GM12878 (cell line): ENCODE measurements at regions not wholly inside any gene's neighbourhood (a gene's known extent, or its start where the extent isn't known, plus 50 kb on each side); places are given as distances from the start of the nearest gene placed in this dataset.

ENCODE experiments used
- ATAC-seq: fragments of 200-7000 bp; cut with Tn5 transposase; 3 replicates; pipeline ENCODE4 v1.9.1; 2020; ENCODE audit warnings: mild to moderate bottlenecking, moderate library complexity
- BruUV-seq: library from RNA; stranded (reverse); fragments of 400-500 nt; replicated peaks from 2 replicates; lab custom pipeline; 2021; lab: Mats Ljungman, UMichigan
- CTCF ChIA-PET: fragments of 300-600 bp; sonication (Branson Sonifier 250); formaldehyde crosslinking; extraction: SDS; loops from one replicate; lab custom pipeline; 2021; ENCODE audit warnings: inconsistent platforms; lab: Yijun Ruan, JAX
- POLR2A ChIA-PET: fragments of 350-600 bp; formaldehyde crosslinking; extraction: SDS; loops from one replicate; lab custom pipeline; 2021; ENCODE audit warnings: inconsistent platforms; lab: Charles Lee
- RAD21 ChIA-PET: fragments of 300-600 bp; sonication (Branson Sonifier 250); formaldehyde crosslinking; loops from one replicate; lab custom pipeline; 2023; ENCODE audit warnings: antibody characterized with exemption; ENCODE audit not compliant: unreplicated experiment; lab: Charles Lee
- SMC1A ChIA-PET: fragments of 300-600 bp; sonication (Branson Sonifier 250); formaldehyde crosslinking; loops from one replicate; lab custom pipeline; 2023; ENCODE audit not compliant: unreplicated experiment, uncharacterized antibody; lab: Charles Lee
- DNase-seq: peaks from one replicate; pipeline ENCODE4 v3.0.0-alpha.2; 2011; ENCODE audit warnings: low read depth, low spot score
- FAIRE-seq: peaks from 3 replicates; lab custom pipeline; 2011; peaks lifted over from hg19 to GRCh38; lab: Jason Lieb, UNC
- H2AFZ ChIP-seq: 2 replicates; pipeline ENCODE4 v1.6.0; 2011; ENCODE audit warnings: low read depth, low read length, control low read depth; ENCODE audit not compliant: control insufficient read depth
- H3K27ac ChIP-seq: 2 replicates; pipeline ENCODE4 v1.5.1; 2011; ENCODE audit warnings: control low read depth; ENCODE audit not compliant: control insufficient read depth, insufficient read depth
- H3K27me3 ChIP-seq, 2 experiments: replicated peaks in 1 of 2; 2 replicates each; pipeline versions ENCODE4 v1.6.0 to v1.6.1; 2011; ENCODE audit warnings: low read length in 1 of 2; ENCODE audit not compliant: control insufficient read depth in 2 of 2, insufficient read depth in 2 of 2
- H3K36me3 ChIP-seq, 2 experiments: 2 replicates each; pipeline ENCODE4 v1.5.1; 2011; ENCODE audit warnings: low read length in 1 of 2; ENCODE audit not compliant: control insufficient read depth in 2 of 2, insufficient read depth in 2 of 2
- H3K4me1 ChIP-seq: 2 replicates; pipeline ENCODE4 v1.6.1; 2011; ENCODE audit warnings: mild to moderate bottlenecking, low read length, moderate library complexity, mixed read lengths; ENCODE audit not compliant: control insufficient read depth, insufficient read depth
- H3K4me2 ChIP-seq: 2 replicates; pipeline ENCODE4 v1.6.0; 2011; ENCODE audit warnings: control low read depth; ENCODE audit not compliant: control insufficient read depth, insufficient read depth
- H3K4me3 ChIP-seq: fragments of 200-600 bp; sonication (generic); 2 replicates; pipeline ENCODE4 v1.5.1; 2016
- H3K79me2 ChIP-seq: 2 replicates; pipeline ENCODE4 v1.6.0; 2011; ENCODE audit warnings: low read length; ENCODE audit not compliant: control insufficient read depth, insufficient read depth
- H3K9ac ChIP-seq: 2 replicates; pipeline ENCODE4 v1.8.0; 2011; ENCODE audit warnings: low read length, control low read depth, mixed read lengths; ENCODE audit not compliant: control insufficient read depth, insufficient read depth
- H3K9me3 ChIP-seq: replicated peaks from 3 replicates; pipeline ENCODE4 v1.5.1; 2011; ENCODE audit warnings: mild to moderate bottlenecking, low read length; ENCODE audit not compliant: control insufficient read depth, insufficient read depth
- H4K20me1 ChIP-seq: 2 replicates; pipeline ENCODE4 v1.6.0; 2011; ENCODE audit not compliant: control insufficient read depth, insufficient read depth
- ASH2L ChIP-seq: fragments of 300-600, 200-600 bp; sonication (generic); IDR thresholded peaks from 2 replicates; pipeline ENCODE4 v1.6.1; 2017; ENCODE audit warnings: low read depth, mild to moderate bottlenecking, borderline replicate concordance
- BMI1 ChIP-seq: fragments of 450-650 bp; IDR thresholded peaks from 2 replicates; pipeline ENCODE4 v1.6.1; 2016; ENCODE audit warnings: mild to moderate bottlenecking, moderate library complexity, borderline replicate concordance
- CHD2 ChIP-seq: IDR thresholded peaks from 2 replicates; pipeline ENCODE4 v1.6.1; 2011; ENCODE audit warnings: low read depth, low read length, improper control_type of control experiment, borderline replicate concordance
- CREM ChIP-seq: IDR thresholded peaks from 2 replicates; pipeline ENCODE4 v1.6.1; 2014; ENCODE audit warnings: antibody characterized with exemption, low read depth
- EED ChIP-seq: sonication (generic); IDR thresholded peaks from 2 replicates; pipeline ENCODE4 v1.6.1; 2016; ENCODE audit warnings: antibody characterized with exemption, low read depth
- FOXM1 ChIP-seq: IDR thresholded peaks from 2 replicates; pipeline ENCODE4 v1.6.1; 2012; ENCODE audit warnings: low read depth, mild to moderate bottlenecking, inconsistent platforms, low read length, moderate library complexity
- IKZF2 ChIP-seq, 2 experiments: fragments of 450-650 bp; IDR thresholded peaks; 2 replicates each; pipeline ENCODE4 v1.6.1; 2017; ENCODE audit warnings: mild to moderate bottlenecking in 2 of 2, moderate library complexity in 2 of 2
- MEF2B ChIP-seq: fragments of 450-650 bp; IDR thresholded peaks from 2 replicates; pipeline ENCODE4 v1.6.1; 2018; ENCODE audit warnings: mild to moderate bottlenecking, moderate library complexity; ENCODE audit not compliant: partially characterized antibody, poor library complexity, severe bottlenecking
- NR2C1 ChIP-seq: fragments of 450-650 bp; IDR thresholded peaks from 2 replicates; pipeline ENCODE4 v1.6.1; 2017; ENCODE audit warnings: antibody characterized with exemption, mild to moderate bottlenecking, moderate library complexity
- POLR2AphosphoS5 ChIP-seq: IDR thresholded peaks from 2 replicates; pipeline ENCODE4 v1.6.1; 2011; ENCODE audit warnings: mild to moderate bottlenecking, low read length, inconsistent platforms
- POU2F2 ChIP-seq: IDR thresholded peaks from 3 replicates; pipeline ENCODE4 v1.6.1; 2011; ENCODE audit warnings: low read depth, mild to moderate bottlenecking, low read length, borderline replicate concordance
- RAD51 ChIP-seq: fragments of 450-650 bp; IDR thresholded peaks from 2 replicates; pipeline ENCODE4 v1.6.1; 2016; ENCODE audit warnings: moderate library complexity, mild to moderate bottlenecking, inconsistent platforms
- RUNX3 ChIP-seq: IDR thresholded peaks from 2 replicates; pipeline ENCODE4 v1.6.1; 2012; ENCODE audit warnings: low read length, inconsistent platforms
- SKIL ChIP-seq: fragments of 450-650 bp; IDR thresholded peaks from 2 replicates; pipeline ENCODE4 v1.6.1; 2017; ENCODE audit warnings: mild to moderate bottlenecking, low read depth, inconsistent platforms; ENCODE audit not compliant: poor library complexity, severe bottlenecking
- TCF3 ChIP-seq: IDR thresholded peaks from 2 replicates; pipeline ENCODE4 v1.6.1; 2012; ENCODE audit warnings: low read depth, mild to moderate bottlenecking, low read length, borderline replicate concordance; ENCODE audit not compliant: insufficient read depth
- TCF7 ChIP-seq: IDR thresholded peaks from 2 replicates; pipeline ENCODE4 v1.6.1; 2014; ENCODE audit warnings: antibody characterized with exemption, borderline replicate concordance
- ZNF207 ChIP-seq: fragments of 450-650 bp; IDR thresholded peaks from 2 replicates; pipeline ENCODE4 v1.6.1; 2014; ENCODE audit warnings: antibody characterized with exemption, mild to moderate bottlenecking, borderline replicate concordance
- ZNF274 ChIP-seq: IDR thresholded peaks from one replicate; pipeline ENCODE4 v1.8.0; 2011; ENCODE audit not compliant: insufficient read length, insufficient read depth
- ZSCAN29 ChIP-seq: fragments of 450-650 bp; IDR thresholded peaks from 2 replicates; pipeline ENCODE4 v1.6.1; 2017; ENCODE audit warnings: mild to moderate bottlenecking, moderate library complexity
- WGBS: methylation state at CpG from one replicate; pipeline ENCODE4 v1.1.6; 2016; ENCODE audit warnings: low lambda C conversion rate; ENCODE audit not compliant: insufficient replicate concordance, insufficient coverage; ENCODE audit errors: missing lambda C conversion rate; 5-methylcytosine and 5-hydroxymethylcytosine counted together
- in situ Hi-C: fragments of 300-500 bp; cut with MboI; formaldehyde crosslinking; loops from 9 replicates; pipeline ENCODE4 v1.14.3; 2018; ENCODE audit warnings: mixed read lengths
- intact Hi-C: fragments of 100-400 bp; cut with micrococcal nuclease; formaldehyde crosslinking; loops from one replicate; pipeline ENCODE4 v1.14.2; 2022; ENCODE audit not compliant: unreplicated experiment

- H3K4me1 ChIP-seq, result no peaks in the 10 kb centered on the region
- in situ Hi-C loops (no loop called here), intact Hi-C loops (no loop called here)
- no peak overlapping the region for H2AFZ ChIP-seq
- H3K9ac ChIP-seq, result no peak overlapping the region
- H3K27me3 ChIP-seq, result no peaks in the 10 kb centered on the region
- DNase-seq, result no peak
- ChIA-PET POLR2A (no interaction called here), RAD21 (interaction anchor here (1.4 kb wide), 1 partner anchor 16 kb away, joined by 3 read pairs; no protein-coding TSS in a partner anchor), SMC1A (interaction anchor here (0.9 to 1.5 kb wide), 2 partner anchors 23 kb away, joined by 3 to 5 read pairs; no protein-coding TSS in a partner anchor), CTCF (interaction anchor here (1.3 kb wide), 1 partner anchor 11 kb away, joined by 4 read pairs; no protein-coding TSS in a partner anchor)
- no peaks in the 10 kb centered on the region for H3K79me2 ChIP-seq
- no peaks in the 10 kb centered on the region for H3K36me3 ChIP-seq
- no peak overlapping the region for H3K27ac ChIP-seq
- BruUV-seq, result no TSS peak
- no peak overlapping the region for H3K4me2 ChIP-seq
- no peak for TF ChIP-seq ZSCAN29
- no peaks in the 10 kb centered on the region for H3K9me3 ChIP-seq
- WGBS, result 100% methylated on average over 2 of the region's 2 CpGs
- no peaks in the 10 kb centered on the region for H4K20me1 ChIP-seq
- H3K4me3 ChIP-seq, result no peak overlapping the region
- ATAC-seq, result no peak
- no peak for FAIRE-seq
Measured at GRCh38 chr15:35159170-35159569, 74.1 kb upstream of the NANOGP8 start.

GRCh38 chr15:35151782-35152181 is 66.7 kb upstream of the NANOGP8 start:
- H2AFZ ChIP-seq, result no peak overlapping the region
- intact Hi-C loops, result no loop called here
- ChIA-PET POLR2A (no interaction called here), RAD21 (no interaction called here), CTCF (no interaction called here), SMC1A (no interaction called here)
- H3K4me1 ChIP-seq, result no peaks in the 10 kb centered on the region
- H3K27me3 ChIP-seq, result no peaks in the 10 kb centered on the region
- no TSS peak for BruUV-seq
- in situ Hi-C loops, result no loop called here
- H3K4me3 ChIP-seq, result no peak overlapping the region
- no peak for DNase-seq
- no peaks in the 10 kb centered on the region for H4K20me1 ChIP-seq
- no peak overlapping the region for H3K9ac ChIP-seq
- H3K79me2 ChIP-seq, result no peaks in the 10 kb centered on the region
- ATAC-seq, result no peak
- no peak for FAIRE-seq
- TF ChIP-seq NR2C1 (no peak), CHD2 (no peak), POU2F2 (no peak), ZNF274 (no peak), RUNX3 (no peak), BMI1 (no peak), IKZF2 (IDR thresholded peaks at IDR 0.05) (no peak), SKIL (no peak), CREM (no peak), FOXM1 (no peak), TCF7 (no peak), ASH2L (no peak), MEF2B (no peak), ZNF207 (no peak), TCF3 (no peak), EED (no peak), POLR2AphosphoS5 (no peak), RAD51 (no peak)
- 66% methylated on average over 8 of the region's 8 CpGs for WGBS
- H3K4me2 ChIP-seq, result no peak overlapping the region
- H3K9me3 ChIP-seq, result no peaks in the 10 kb centered on the region
- no peak overlapping the region for H3K27ac ChIP-seq
- no peaks in the 10 kb centered on the region for H3K36me3 ChIP-seq
